Stimulated activated CD4-positive, alpha-beta T cell treated with anti-CD3 and anti-CD28 coated beads, Interleukin-12 subunit alpha, Interleukin-12 subunit beta, amount 100 ng/mL, for 24 hours (primary cell): ENCODE measurements at regions not wholly inside any gene's neighbourhood (a gene's known extent, or its start where the extent isn't known, plus 50 kb on each side); places are given as distances from the start of the nearest gene placed in this dataset.

Experiments used
- DNase-seq, 2 experiments: peaks; one replicate each; pipeline ENCODE4 v3.0.0-alpha.2; 2020; ENCODE audit warnings: low read depth in 2 of 2

- no peak for DNase-seq
Observed at GRCh38 chr4:127149086-127149485, 483.7 kb upstream of the INTU start.

DNA sequence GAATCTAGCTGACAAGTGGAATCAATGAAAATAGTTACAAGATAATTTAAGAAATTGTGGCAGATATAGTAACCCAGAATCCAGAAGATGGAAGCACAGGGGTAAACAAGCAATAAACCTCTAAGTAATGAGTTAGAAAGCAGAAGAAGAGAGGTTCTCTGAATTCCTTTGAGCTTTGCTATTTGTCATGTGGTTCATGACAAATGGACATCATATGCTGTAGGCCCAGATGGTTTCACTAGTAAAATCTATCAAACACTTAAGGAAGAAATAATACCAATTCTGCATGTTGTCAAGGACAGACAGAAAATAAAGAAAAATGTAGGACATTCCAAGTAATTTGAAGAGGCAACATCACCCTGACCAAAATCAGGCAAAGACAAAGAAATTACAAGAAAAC, 480.8 kb upstream of the INTU start:
- no peak for DNase-seq

DNA sequence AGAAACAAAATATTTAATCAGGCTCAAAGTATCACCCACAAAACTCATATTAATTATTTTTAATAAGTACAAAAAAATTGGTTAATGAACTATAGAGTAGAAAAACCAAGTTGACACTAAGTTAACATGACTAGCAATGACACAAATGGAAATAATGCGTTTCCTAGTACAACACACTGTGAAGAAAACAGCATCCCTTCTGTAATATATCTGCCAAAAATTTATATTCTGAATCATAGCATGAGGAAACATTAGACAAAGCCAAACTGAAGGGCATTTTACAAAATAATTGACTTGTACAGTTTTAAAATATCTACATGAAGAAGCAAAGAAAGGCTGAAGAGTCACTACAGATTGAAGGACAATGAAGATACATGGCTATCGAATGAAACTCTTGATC, 477.6 kb upstream of the INTU start:
- no peak for DNase-seq

GRCh38 chr4:127155555-127155954, 477.2 kb upstream of the INTU start:
- DNase-seq, result no peak

DNA sequence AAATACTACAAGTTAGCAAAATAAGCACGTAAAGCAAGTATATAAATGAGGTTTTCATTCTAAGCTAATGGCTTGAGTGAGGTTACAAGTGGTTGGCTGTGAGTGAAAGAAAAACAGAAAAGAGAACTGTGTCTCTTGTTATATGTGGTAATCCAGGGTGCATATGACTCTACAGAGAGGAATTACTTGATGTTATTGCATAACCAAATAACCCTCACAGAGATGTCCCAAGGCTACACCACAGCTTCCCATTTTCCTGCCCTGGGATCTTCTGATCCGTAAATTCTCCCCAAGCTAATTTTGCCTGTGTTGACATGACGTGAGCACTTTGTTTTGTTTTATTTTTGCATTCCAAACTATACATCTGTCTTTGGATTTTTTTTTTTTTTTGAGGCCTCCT, 470.0 kb upstream of the INTU start:
- no peak for DNase-seq

DNA sequence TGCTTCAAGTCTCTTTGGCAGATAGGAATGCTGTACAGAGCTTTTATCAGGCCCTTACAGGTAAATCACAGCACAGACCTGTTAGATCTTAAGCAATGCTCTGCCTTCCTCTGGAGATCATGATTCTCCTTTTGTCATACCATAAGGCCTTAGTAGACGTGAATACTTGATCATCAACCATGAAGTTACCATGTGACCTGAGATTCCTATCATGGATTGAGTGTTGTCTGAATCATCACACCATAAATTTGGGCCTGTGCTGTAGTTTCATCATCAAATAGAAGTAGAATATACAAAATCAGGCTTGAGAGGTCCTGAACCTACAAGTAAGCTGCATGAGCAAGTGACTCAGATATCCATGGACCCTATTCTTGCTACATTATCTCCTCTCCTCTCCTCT, 466.8 kb upstream of the INTU start:
- DNase-seq, result no peak

GRCh38 chr4:127174201-127174600, 458.6 kb upstream of the INTU start:
- no peak for DNase-seq

- no peak for DNase-seq
Observed at GRCh38 chr4:127174616-127175015, 458.1 kb upstream of the INTU start.

DNA sequence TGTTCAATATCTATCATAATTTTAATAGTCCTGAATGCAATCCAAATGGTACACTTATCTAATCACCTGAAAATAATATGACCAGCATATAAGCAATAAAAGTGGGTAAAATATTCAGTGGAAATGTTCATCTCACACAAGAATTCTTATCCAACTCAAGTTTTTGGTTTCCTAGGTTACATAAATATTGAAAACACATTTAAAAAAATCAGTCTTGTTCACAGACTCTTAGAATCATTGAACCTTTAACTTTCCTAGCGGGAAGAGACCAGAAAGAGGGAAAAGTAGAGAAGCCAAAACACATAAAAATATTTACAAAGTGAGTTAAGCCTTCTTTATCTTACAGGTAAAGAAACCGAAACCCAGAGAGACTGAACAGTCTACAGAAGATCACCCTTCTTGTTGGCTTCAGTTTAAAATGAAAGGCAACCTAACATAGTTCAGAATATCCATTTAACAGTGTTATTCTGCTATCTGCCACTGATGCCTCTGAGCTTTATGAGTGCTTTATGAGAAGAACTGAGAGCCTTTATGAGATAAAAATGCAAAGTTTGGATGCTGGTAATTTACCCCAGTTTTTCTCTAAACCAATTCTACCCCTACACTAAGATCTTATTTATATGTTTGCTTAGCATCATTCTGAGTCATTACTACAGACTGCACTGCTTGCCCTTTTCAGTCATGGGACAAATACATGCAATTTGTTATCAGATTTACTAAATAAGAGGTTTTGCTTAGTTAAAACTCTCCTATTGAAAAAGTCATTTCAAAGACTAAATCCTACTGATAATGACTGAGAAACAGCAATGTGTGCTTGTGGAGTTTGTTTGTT, 453.3 kb upstream of the INTU start:
- DNase-seq, result no peak

GRCh38 chr4:127181001-127181400, 451.8 kb upstream of the INTU start:
- no peak for DNase-seq

- no peak for DNase-seq
Observed at GRCh38 chr4:127182687-127183086, 450.1 kb upstream of the INTU start.

GRCh38 chr4:127188847-127189246, 443.9 kb upstream of the INTU start:
- DNase-seq, result no peak

- DNase-seq, result no peak
Observed at GRCh38 chr4:127194281-127194680, 438.5 kb upstream of the INTU start.

DNA sequence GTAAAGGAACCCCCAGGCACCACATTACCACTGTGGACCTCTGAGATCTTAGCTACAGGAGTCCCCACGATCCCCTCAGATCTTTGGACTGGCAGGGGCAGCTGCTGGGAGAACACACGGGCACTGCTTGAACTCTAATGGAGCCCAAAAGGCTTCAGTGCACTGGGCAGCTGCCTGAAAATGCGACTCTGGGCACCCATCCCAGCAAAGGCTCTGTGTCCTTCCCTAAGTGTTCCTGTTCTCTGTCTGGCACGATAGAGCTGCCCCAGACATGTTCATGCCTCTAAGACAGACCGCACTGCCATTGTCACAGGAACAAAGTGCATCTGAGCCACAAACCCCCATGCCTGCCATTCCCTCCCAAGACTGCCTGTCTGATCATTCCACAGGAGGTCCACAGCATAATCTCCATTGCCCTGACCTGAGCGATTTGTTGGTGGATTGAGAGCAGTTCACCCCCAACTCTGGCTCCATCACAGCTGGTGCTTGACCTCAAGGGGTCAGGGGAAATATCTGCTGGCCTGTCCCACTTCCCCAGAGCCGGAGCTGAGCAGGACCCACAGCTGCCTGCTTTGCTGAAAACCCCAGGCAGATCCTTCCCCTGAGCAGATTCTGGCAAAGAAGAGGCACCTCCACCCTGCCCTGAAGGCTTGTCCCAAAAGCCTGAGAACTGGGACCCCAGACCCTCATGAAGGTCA, 436.0 kb upstream of the INTU start:
- no peak for DNase-seq

DNA sequence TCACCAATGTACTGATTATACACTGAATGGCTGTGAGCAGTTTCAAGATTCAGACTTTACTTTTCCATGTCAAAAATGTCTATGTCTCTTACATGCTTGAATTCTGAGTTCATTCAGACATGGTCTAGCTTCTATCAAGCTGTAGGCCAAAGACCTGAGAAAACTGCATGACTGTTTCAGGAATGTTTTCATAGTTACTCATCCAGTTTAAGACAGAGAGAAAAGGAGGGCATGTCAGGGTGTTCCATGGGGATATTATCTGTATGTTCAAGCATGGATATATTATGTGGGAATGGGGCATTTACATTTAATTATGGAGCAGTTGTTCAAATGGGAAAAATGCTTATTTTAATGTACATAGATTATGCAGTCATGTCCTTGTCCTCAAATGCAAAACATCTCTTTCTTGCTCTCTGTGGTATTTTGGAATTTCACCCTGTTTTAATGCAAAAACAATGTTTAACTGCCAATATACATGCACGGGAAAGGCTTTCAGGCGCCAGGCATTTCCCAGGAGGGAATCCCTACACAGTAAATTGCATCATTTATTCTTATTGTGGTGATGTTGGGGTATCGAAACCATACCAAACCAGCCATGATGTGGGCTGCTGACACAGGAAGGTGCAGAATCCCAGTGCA, 429.1 kb upstream of the INTU start:
- no peak for DNase-seq

GRCh38 chr4:127204322-127204721, 428.4 kb upstream of the INTU start:
- no peak for DNase-seq

DNA sequence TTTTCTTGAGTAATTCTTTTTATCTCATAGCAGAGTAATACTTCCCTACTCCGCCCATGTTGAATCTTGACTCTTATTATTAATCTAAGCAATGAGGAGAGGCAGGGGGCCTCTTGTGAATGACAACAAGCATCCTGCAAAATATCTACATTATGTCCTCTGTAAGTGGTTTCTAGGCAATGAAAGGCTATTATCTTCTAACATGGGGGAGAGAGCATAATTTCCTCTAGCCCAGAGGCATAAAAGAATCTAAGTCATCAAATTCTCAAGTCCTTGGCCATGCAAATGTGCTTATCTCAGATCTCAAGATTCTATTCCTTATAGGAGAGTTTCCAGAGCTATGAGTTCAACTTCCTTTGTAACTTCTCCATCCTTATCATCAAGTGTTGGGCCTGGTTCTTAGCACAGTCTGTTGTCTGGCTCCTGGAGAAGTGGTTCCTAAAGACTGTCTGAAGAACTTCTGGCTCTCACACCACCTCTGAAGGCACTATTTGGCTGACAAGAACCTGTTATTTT, 423.1 kb upstream of the INTU start:
- no peak for DNase-seq

GRCh38 chr4:127210893-127211649, 421.7 kb upstream of the INTU start:
- DNase-seq, result no peak

- no peak for DNase-seq
Observed at GRCh38 chr4:127211650-127212560, 420.9 kb upstream of the INTU start.

DNA sequence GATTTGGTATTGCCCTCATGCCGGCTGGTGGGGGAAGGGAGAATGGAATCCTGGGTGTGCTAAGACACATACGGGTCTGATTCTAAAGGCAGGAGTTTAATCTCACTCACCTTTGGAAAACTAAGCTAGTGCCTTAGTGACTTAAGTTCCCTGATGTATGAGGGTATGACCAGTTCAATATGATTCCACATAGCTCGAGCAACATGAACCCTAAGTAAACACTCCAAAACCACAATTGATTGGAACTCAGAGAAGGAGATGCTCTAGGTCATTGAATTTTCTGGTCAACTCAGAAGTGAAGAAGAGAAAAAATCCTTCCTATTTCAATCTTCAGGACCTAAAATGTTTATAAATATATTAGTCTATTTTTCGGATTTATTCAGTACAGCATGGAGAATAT, 420.1 kb upstream of the INTU start:
- DNase-seq, result no peak

GRCh38 chr4:127214016-127214415, 418.7 kb upstream of the INTU start:
- DNase-seq, result no peak
